Retinal pigment epithelial cell (primary cell): ENCODE measurements at regions not wholly inside any gene's neighbourhood (a gene's known extent, or its start where the extent isn't known, plus 50 kb on each side); places are given as distances from the start of the nearest gene placed in this dataset.

Experiments
- DNase-seq: peaks from one replicate; pipeline ENCODE4 v3.0.0-alpha.2; 2010; ENCODE audit warnings: low read depth
- H3K4me3 ChIP-seq: 2 replicates; pipeline ENCODE4 v1.5.1; 2011; ENCODE audit warnings: mild to moderate bottlenecking, low read length, control low read depth, moderate library complexity
- CTCF ChIP-seq: conservative IDR thresholded peaks from 2 replicates; pipeline ENCODE4 v1.5.1; 2011; ENCODE audit warnings: low read depth, low read length, control low read depth, inconsistent platforms

GRCh38 chr9:16105168-16106020 is 552.6 kb downstream of the CCDC171 start:
- no peak for TF ChIP-seq CTCF
- no peak overlapping the region for H3K4me3 ChIP-seq
- DNase-seq, result no peak

- TF ChIP-seq CTCF, result no peak
- H3K4me3 ChIP-seq, result no peak overlapping the region
- no peak for DNase-seq
Observed at GRCh38 chr9:16106021-16106571, 553.3 kb downstream of the CCDC171 start.

- TF ChIP-seq CTCF, result no peak
- no peak overlapping the region for H3K4me3 ChIP-seq
- DNase-seq, result no peak
Observed at GRCh38 chr9:16112116-16112515, 559.3 kb downstream of the CCDC171 start.

GRCh38 chr9:16115994-16116393 is 563.2 kb downstream of the CCDC171 start:
- no peak for DNase-seq
- no peak for TF ChIP-seq CTCF
- H3K4me3 ChIP-seq, result no peak overlapping the region

- no peak overlapping the region for H3K4me3 ChIP-seq
- DNase-seq, result no peak
- no peak for TF ChIP-seq CTCF
Observed at GRCh38 chr9:16118043-16118442, 565.2 kb downstream of the CCDC171 start.

GRCh38 chr9:16119261-16120230 is 566.7 kb downstream of the CCDC171 start:
- H3K4me3 ChIP-seq, result no peak overlapping the region
- no peak for TF ChIP-seq CTCF
- no peak for DNase-seq
